RWPE1 (cell line): ENCODE measurements at regions not wholly inside any gene's neighbourhood (a gene's known extent, or its start where the extent isn't known, plus 50 kb on each side); places are given as distances from the start of the nearest gene placed in this dataset.

Experiments used
- CTCF ChIA-PET: fragments of 350-600 bp; sonication (Branson Sonifier 250); formaldehyde crosslinking; extraction: SDS; loops from one replicate; lab custom pipeline; 2021; lab: Yijun Ruan, JAX
- POLR2A ChIA-PET: fragments of 400-600 bp; formaldehyde crosslinking; extraction: SDS; loops from one replicate; lab custom pipeline; 2020; ENCODE audit warnings: antibody characterized with exemption; ENCODE audit not compliant: low non-redundant PET; lab: Yijun Ruan, JAX
- DNase-seq: peaks from one replicate; pipeline ENCODE4 v3.0.0; 2012; ENCODE audit warnings: low spot score
- H3K27ac ChIP-seq: fragments of 450-650 bp; 2 replicates; pipeline ENCODE4 v1.5.1; 2017
- CTCF ChIP-seq: fragments of 450-650 bp; conservative IDR thresholded peaks from 2 replicates; pipeline ENCODE4 v1.5.1; 2017; ENCODE audit warnings: low read depth, mild to moderate bottlenecking

GRCh38 chr4:178481564-178481963 lies 1039.3 kb upstream of the AGA start:
- POLR2A ChIA-PET: no interaction called here
- DNase-seq: no peak
- no peak overlapping the region for H3K27ac ChIP-seq
- CTCF ChIA-PET: interaction anchor here (0.7 kb wide), 1 partner anchor 157 kb away, joined by 3 read pairs; no protein-coding TSS in a partner anchor
- TF ChIP-seq CTCF: no peak

GRCh38 chr4:178523038-178523437 lies 1080.8 kb upstream of the AGA start:
- no peak overlapping the region for H3K27ac ChIP-seq
- TF ChIP-seq CTCF: no peak
- ChIA-PET POLR2A (no interaction called here), CTCF (no interaction called here)
- DNase-seq: no peak

GRCh38 chr4:178535939-178536579 lies 1093.8 kb upstream of the AGA start:
- no peak for DNase-seq
- POLR2A ChIA-PET: no interaction called here
- CTCF ChIA-PET: no interaction called here
- no peak for TF ChIP-seq CTCF
- H3K27ac ChIP-seq: no peak overlapping the region

- ChIA-PET POLR2A (no interaction called here), CTCF (no interaction called here)
Measured at GRCh38 chr4:178553201-178553600, 1111.0 kb upstream of the AGA start.

GRCh38 chr4:178554352-178554751 lies 1112.1 kb upstream of the AGA start:
- TF ChIP-seq CTCF: no peak
- ChIA-PET POLR2A (no interaction called here), CTCF (no interaction called here)
- H3K27ac ChIP-seq: no peak overlapping the region
- DNase-seq: no peak

More at GRCh38 chr4:178553201-178553600, 1111.0 kb upstream of the AGA start:
- H3K27ac ChIP-seq: no peak overlapping the region
- TF ChIP-seq CTCF: no peak
- DNase-seq: no peak

- no peak overlapping the region for H3K27ac ChIP-seq
- no peak for DNase-seq
- ChIA-PET POLR2A (no interaction called here), CTCF (interaction anchor here (0.6 kb wide), 1 partner anchor 1023 kb away, joined by 4 read pairs; no protein-coding TSS in a partner anchor)
- TF ChIP-seq CTCF: no peak
Measured at GRCh38 chr4:178556796-178557195, 1114.6 kb upstream of the AGA start.
